ENCODE measurements at regions not wholly inside any gene's neighbourhood (a gene's known extent, or its start where the extent isn't known, plus 50 kb on each side); places are given as distances from the start of the nearest gene placed in this dataset.
"Not testable (repeated sequence)": the region's sequence is repeated elsewhere in the genome, so short reads cannot be mapped to it uniquely, and the experiment has no call there.

- DNase-seq = no peak
Measured at GRCh38 chr2:194465641-194466040, 1191.4 kb upstream of the SLC39A10 start.

GRCh38 chr2:194464964-194465638 lies 1191.9 kb upstream of the SLC39A10 start:
- no peak for DNase-seq

GRCh38 chr2:194462883-194463282 lies 1194.1 kb upstream of the SLC39A10 start:
- not testable (repeated sequence) for DNase-seq

GRCh38 chr2:194455358-194455757 lies 1201.7 kb upstream of the SLC39A10 start:
- no peak for DNase-seq

- DNase-seq = no peak
Measured at GRCh38 chr2:194452504-194452903, 1204.5 kb upstream of the SLC39A10 start.

- no peak for DNase-seq
Measured at GRCh38 chr2:194445226-194445625, 1211.8 kb upstream of the SLC39A10 start.

- DNase-seq = no peak
Measured at GRCh38 chr2:194443926-194444325, 1213.1 kb upstream of the SLC39A10 start.

GRCh38 chr2:194424683-194425209 lies 1232.3 kb upstream of the SLC39A10 start:
- DNase-seq = no peak

GRCh38 chr2:194411221-194411620 lies 1245.8 kb upstream of the SLC39A10 start:
- no peak for DNase-seq

- DNase-seq = no peak
Measured at GRCh38 chr2:194395818-194396217, 1261.2 kb upstream of the SLC39A10 start.

- DNase-seq = no peak
Measured at GRCh38 chr2:194385376-194385775, 1271.7 kb upstream of the SLC39A10 start.

- no peak for DNase-seq
Measured at GRCh38 chr2:194383401-194383800, 1273.6 kb upstream of the SLC39A10 start.

- DNase-seq = no peak
Measured at GRCh38 chr2:194382221-194382620, 1274.8 kb upstream of the SLC39A10 start.

GRCh38 chr2:194380011-194380410 lies 1277.0 kb upstream of the SLC39A10 start:
- DNase-seq = no peak

GRCh38 chr2:194367390-194367789 lies 1289.6 kb upstream of the SLC39A10 start:
- DNase-seq = not testable (repeated sequence)

GRCh38 chr2:194363878-194364277 lies 1293.1 kb upstream of the SLC39A10 start:
- no peak for DNase-seq

GRCh38 chr2:194363295-194363694 lies 1293.7 kb upstream of the SLC39A10 start:
- no peak for DNase-seq

- DNase-seq = no peak
Measured at GRCh38 chr2:194352505-194352904, 1304.5 kb upstream of the SLC39A10 start.

GRCh38 chr2:194346193-194346592 lies 1310.8 kb upstream of the SLC39A10 start:
- DNase-seq = no peak

GRCh38 chr2:194345347-194345746 lies 1311.7 kb upstream of the SLC39A10 start:
- DNase-seq = no peak

- no peak for DNase-seq
Measured at GRCh38 chr2:194343167-194343566, 1313.9 kb upstream of the SLC39A10 start.

GRCh38 chr2:194332799-194333490 lies 1324.1 kb upstream of the SLC39A10 start:
- DNase-seq = no peak

GRCh38 chr2:194328456-194328855 lies 1328.6 kb upstream of the SLC39A10 start:
- no peak for DNase-seq

GRCh38 chr2:194327196-194327888 lies 1329.7 kb upstream of the SLC39A10 start:
- DNase-seq = no peak
